Smooth muscle cell (in vitro differentiated cells): ENCODE measurements at regions not wholly inside any gene's neighbourhood (a gene's known extent, or its start where the extent isn't known, plus 50 kb on each side); places are given as distances from the start of the nearest gene placed in this dataset.

Experiments
- DNase-seq: peaks from one replicate; lab custom pipeline; 2025; ENCODE audit not compliant: unreplicated experiment; lab: John Stamatoyannopoulos, UW
- H2AFZ ChIP-seq: fragments of 200-600 bp; sonication (generic); 2 replicates; pipeline ENCODE4 v1.6.0; 2016; ENCODE audit warnings: antibody characterized with exemption, low read depth, mild to moderate bottlenecking
- H3F3A ChIP-seq: fragments of 200-600 bp; sonication (generic); 2 replicates; pipeline ENCODE4 v1.6.0; 2017; ENCODE audit warnings: antibody characterized with exemption, low read depth
- H3K27ac ChIP-seq: fragments of 200-600 bp; sonication (generic); 2 replicates; pipeline ENCODE4 v1.5.1; 2016; ENCODE audit warnings: low read depth, mild to moderate bottlenecking
- H3K27me3 ChIP-seq: fragments of 200-600 bp; sonication (generic); 2 replicates; pipeline ENCODE4 v1.6.1; 2016; ENCODE audit warnings: low read depth, mild to moderate bottlenecking
- H3K36me3 ChIP-seq: fragments of 200-600 bp; sonication (generic); 2 replicates; pipeline ENCODE4 v1.5.1; 2016; ENCODE audit warnings: low read depth
- H3K4me1 ChIP-seq: fragments of 200-600 bp; sonication (generic); 2 replicates; pipeline ENCODE4 v1.5.1; 2016; ENCODE audit warnings: low read depth
- H3K4me2 ChIP-seq: fragments of 200-600 bp; sonication (generic); 2 replicates; pipeline ENCODE4 v1.6.0; 2016; ENCODE audit warnings: mild to moderate bottlenecking
- H3K4me3 ChIP-seq: fragments of 200-600 bp; sonication (generic); 2 replicates; pipeline ENCODE4 v1.5.1; 2016; ENCODE audit warnings: mild to moderate bottlenecking
- H3K79me2 ChIP-seq: fragments of 200-600 bp; sonication (generic); 2 replicates; pipeline ENCODE4 v1.6.0; 2016; ENCODE audit warnings: low read depth, mild to moderate bottlenecking
- H3K9ac ChIP-seq: fragments of 200-600 bp; sonication (generic); 2 replicates; pipeline ENCODE4 v1.6.0; 2016; ENCODE audit warnings: low read depth
- H3K9me3 ChIP-seq: fragments of 200-600 bp; sonication (generic); replicated peaks from 2 replicates; pipeline ENCODE4 v1.5.1; 2016; ENCODE audit warnings: low read depth
- H4K20me1 ChIP-seq: fragments of 200-600 bp; sonication (generic); 2 replicates; pipeline ENCODE4 v1.6.0; 2016; ENCODE audit warnings: low read depth
- WGBS: methylation state at CpG from one replicate; pipeline ENCODE4 v1.1.7; 2016; ENCODE audit warnings: low lambda C conversion rate; 5-methylcytosine and 5-hydroxymethylcytosine counted together
- TF ChIP-seq, protein P1 (sequence below): fragments of 200-600 bp; sonication (generic); IDR thresholded peaks from 2 replicates; pipeline ENCODE4 v1.5.1; 2017; ENCODE audit warnings: borderline replicate concordance, mild to moderate bottlenecking, antibody characterized with exemption; ENCODE audit not compliant: insufficient read depth, poor library complexity, severe bottlenecking

- H2AFZ ChIP-seq: no peak overlapping the region
- H4K20me1 ChIP-seq: no peaks in the 10 kb centered on the region
- H3K36me3 ChIP-seq: no peaks in the 10 kb centered on the region
- no peaks in the 10 kb centered on the region for H3K27me3 ChIP-seq
- no peak for DNase-seq
- H3K9ac ChIP-seq: peak overlapping the region; percentile 97
- WGBS: 32% methylated on average over 12 of the region's 12 CpGs
- H3F3A ChIP-seq: peaks cover 47% of the 10 kb centered on the region
- H3K9me3 ChIP-seq: no peaks in the 10 kb centered on the region
- no peaks in the 10 kb centered on the region for H3K79me2 ChIP-seq
- H3K4me1 ChIP-seq: peaks cover 35% of the 10 kb centered on the region
- TF ChIP-seq, protein P1, sequence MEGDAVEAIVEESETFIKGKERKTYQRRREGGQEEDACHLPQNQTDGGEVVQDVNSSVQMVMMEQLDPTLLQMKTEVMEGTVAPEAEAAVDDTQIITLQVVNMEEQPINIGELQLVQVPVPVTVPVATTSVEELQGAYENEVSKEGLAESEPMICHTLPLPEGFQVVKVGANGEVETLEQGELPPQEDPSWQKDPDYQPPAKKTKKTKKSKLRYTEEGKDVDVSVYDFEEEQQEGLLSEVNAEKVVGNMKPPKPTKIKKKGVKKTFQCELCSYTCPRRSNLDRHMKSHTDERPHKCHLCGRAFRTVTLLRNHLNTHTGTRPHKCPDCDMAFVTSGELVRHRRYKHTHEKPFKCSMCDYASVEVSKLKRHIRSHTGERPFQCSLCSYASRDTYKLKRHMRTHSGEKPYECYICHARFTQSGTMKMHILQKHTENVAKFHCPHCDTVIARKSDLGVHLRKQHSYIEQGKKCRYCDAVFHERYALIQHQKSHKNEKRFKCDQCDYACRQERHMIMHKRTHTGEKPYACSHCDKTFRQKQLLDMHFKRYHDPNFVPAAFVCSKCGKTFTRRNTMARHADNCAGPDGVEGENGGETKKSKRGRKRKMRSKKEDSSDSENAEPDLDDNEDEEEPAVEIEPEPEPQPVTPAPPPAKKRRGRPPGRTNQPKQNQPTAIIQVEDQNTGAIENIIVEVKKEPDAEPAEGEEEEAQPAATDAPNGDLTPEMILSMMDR: no peak
- peak overlapping the region; percentile 77 for H3K4me2 ChIP-seq
- no peak overlapping the region for H3K4me3 ChIP-seq
- peak overlapping the region; percentile 100 for H3K27ac ChIP-seq
Measured at GRCh38 chr1:8096105-8097011, 70.2 kb upstream of the ERRFI1 start.

GRCh38 chr1:8095584-8095983 lies 69.5 kb upstream of the ERRFI1 start:
- WGBS: 97% methylated on average over 5 of the region's 5 CpGs
- H4K20me1 ChIP-seq: no peaks in the 10 kb centered on the region
- no peak overlapping the region for H2AFZ ChIP-seq
- peak overlapping the region; percentile 97 for H3K9ac ChIP-seq
- no peaks in the 10 kb centered on the region for H3K36me3 ChIP-seq
- peak overlapping the region; percentile 100 for H3K27ac ChIP-seq
- H3F3A ChIP-seq: peaks cover 54% of the 10 kb centered on the region
- no peak for DNase-seq
- H3K9me3 ChIP-seq: no peaks in the 10 kb centered on the region
- H3K4me3 ChIP-seq: no peak overlapping the region
- no peaks in the 10 kb centered on the region for H3K79me2 ChIP-seq
- TF ChIP-seq, protein P1: no peak
- H3K27me3 ChIP-seq: no peaks in the 10 kb centered on the region
- peaks cover 35% of the 10 kb centered on the region for H3K4me1 ChIP-seq
- H3K4me2 ChIP-seq: peak overlapping the region; percentile 77

GRCh38 chr1:8094481-8095241 lies 68.6 kb upstream of the ERRFI1 start:
- no peak for DNase-seq
- TF ChIP-seq, protein P1: no peak
- 36% methylated on average over 18 of the region's 18 CpGs for WGBS
- H3K9me3 ChIP-seq: no peaks in the 10 kb centered on the region
- peak overlapping the region; percentile 77 for H3K4me2 ChIP-seq
- H3K27me3 ChIP-seq: no peaks in the 10 kb centered on the region
- H3K79me2 ChIP-seq: no peaks in the 10 kb centered on the region
- H3K9ac ChIP-seq: peak overlapping the region; percentile 97
- H2AFZ ChIP-seq: no peak overlapping the region
- peaks cover 38% of the 10 kb centered on the region for H3K4me1 ChIP-seq
- peak overlapping the region; percentile 100 for H3K27ac ChIP-seq
- H3K36me3 ChIP-seq: no peaks in the 10 kb centered on the region
- H3F3A ChIP-seq: peaks cover 59% of the 10 kb centered on the region
- no peaks in the 10 kb centered on the region for H4K20me1 ChIP-seq
- H3K4me3 ChIP-seq: no peak overlapping the region
